OCI-LY7 (cell line): ENCODE measurements at regions not wholly inside any gene's neighbourhood (a gene's known extent, or its start where the extent isn't known, plus 50 kb on each side); places are given as distances from the start of the nearest gene placed in this dataset.

Experiments
- BruUV-seq: library from RNA; stranded (reverse); fragments of 400-500 nt; replicated peaks from 2 replicates; lab custom pipeline; 2021; lab: Mats Ljungman, UMichigan
- CTCF ChIA-PET: fragments of 300-600 bp; sonication (Branson Sonifier 250); formaldehyde crosslinking; loops from one replicate; lab custom pipeline; 2022; ENCODE audit warnings: antibody characterized with exemption; ENCODE audit not compliant: unreplicated experiment; lab: Charles Lee
- POLR2A ChIA-PET: fragments of 300-600 bp; sonication (Branson Sonifier 250); formaldehyde crosslinking; loops from one replicate; lab custom pipeline; 2022; ENCODE audit warnings: antibody characterized with exemption; lab: Charles Lee
- DNase-seq: peaks from one replicate; pipeline ENCODE4 v3.0.0-alpha.2; 2015; ENCODE audit warnings: low spot score
- H2AFZ ChIP-seq: fragments of 200-600 bp; sonication (generic), shearing (Covaris generic); 2 replicates; pipeline ENCODE4 v1.6.1; 2014; ENCODE audit warnings: mild to moderate bottlenecking, antibody characterized with exemption, low read length, moderate library complexity
- H3K27ac ChIP-seq: fragments of 200-600 bp; sonication (generic); 2 replicates; pipeline ENCODE4 v1.5.1; 2014; ENCODE audit warnings: mixed run types, low read depth, mild to moderate bottlenecking, moderate library complexity, low read length, inconsistent platforms; ENCODE audit not compliant: poor library complexity, severe bottlenecking
- H3K36me3 ChIP-seq: fragments of 200-600 bp; sonication (generic); 2 replicates; pipeline ENCODE4 v1.6.1; 2014; ENCODE audit warnings: mild to moderate bottlenecking, antibody characterized with exemption, low read length, moderate library complexity, mixed read lengths; ENCODE audit not compliant: insufficient read depth
- H3K4me1 ChIP-seq: fragments of 200-600 bp; sonication (generic); 2 replicates; pipeline ENCODE4 v1.5.1; 2014; ENCODE audit warnings: mild to moderate bottlenecking, low read length; ENCODE audit not compliant: insufficient read depth, poor library complexity, severe bottlenecking
- H3K4me2 ChIP-seq: fragments of 200-600 bp; sonication (generic); 2 replicates; pipeline ENCODE4 v1.6.1; 2014; ENCODE audit warnings: mild to moderate bottlenecking, low read length
- H3K4me3 ChIP-seq: fragments of 200-600 bp; sonication (generic); 2 replicates; pipeline ENCODE4 v1.5.1; 2014; ENCODE audit warnings: mild to moderate bottlenecking, low read depth, low read length; ENCODE audit not compliant: poor library complexity, severe bottlenecking
- H3K79me2 ChIP-seq: fragments of 200-600 bp; sonication (generic); 2 replicates; pipeline ENCODE4 v1.6.1; 2016; ENCODE audit warnings: low read depth, mild to moderate bottlenecking, low read length, moderate library complexity, mixed read lengths; ENCODE audit not compliant: insufficient read depth
- H3K9me2 ChIP-seq: fragments of 200-600 bp; sonication (generic); 2 replicates; pipeline ENCODE4 v1.6.1; 2016; ENCODE audit warnings: mild to moderate bottlenecking, low read length, mixed read lengths; ENCODE audit not compliant: insufficient read depth
- H3K9me3 ChIP-seq: fragments of 200-600 bp; sonication (generic); 2 replicates; pipeline ENCODE4 v1.6.1; 2014; ENCODE audit warnings: mild to moderate bottlenecking, mixed run types, low read length, mixed read lengths
- H4K20me1 ChIP-seq: fragments of 200-600 bp; sonication (generic); 2 replicates; pipeline ENCODE4 v1.6.1; 2014; ENCODE audit warnings: mild to moderate bottlenecking, antibody characterized with exemption, low read length, moderate library complexity, mixed read lengths; ENCODE audit not compliant: insufficient read depth
- EZH2phosphoT487 ChIP-seq: fragments of 200-600 bp; sonication (generic); IDR thresholded peaks from 2 replicates; pipeline ENCODE4 v1.6.1; 2018; ENCODE audit warnings: low read depth, borderline replicate concordance, mild to moderate bottlenecking, mixed run types, antibody characterized with exemption, low read length, moderate library complexity, mixed read lengths
- intact Hi-C: fragments of 100-400 bp; cut with micrococcal nuclease; formaldehyde crosslinking; loops from one replicate; pipeline ENCODE4 v1.10.0; 2022; ENCODE audit not compliant: unreplicated experiment
- TF ChIP-seq, protein P1 (sequence below): fragments of 200-600 bp; sonication (generic); conservative IDR thresholded peaks from 2 replicates; pipeline ENCODE4 v1.5.1; 2014; ENCODE audit warnings: mild to moderate bottlenecking, antibody characterized with exemption, low read length, moderate library complexity, mixed read lengths

DNA sequence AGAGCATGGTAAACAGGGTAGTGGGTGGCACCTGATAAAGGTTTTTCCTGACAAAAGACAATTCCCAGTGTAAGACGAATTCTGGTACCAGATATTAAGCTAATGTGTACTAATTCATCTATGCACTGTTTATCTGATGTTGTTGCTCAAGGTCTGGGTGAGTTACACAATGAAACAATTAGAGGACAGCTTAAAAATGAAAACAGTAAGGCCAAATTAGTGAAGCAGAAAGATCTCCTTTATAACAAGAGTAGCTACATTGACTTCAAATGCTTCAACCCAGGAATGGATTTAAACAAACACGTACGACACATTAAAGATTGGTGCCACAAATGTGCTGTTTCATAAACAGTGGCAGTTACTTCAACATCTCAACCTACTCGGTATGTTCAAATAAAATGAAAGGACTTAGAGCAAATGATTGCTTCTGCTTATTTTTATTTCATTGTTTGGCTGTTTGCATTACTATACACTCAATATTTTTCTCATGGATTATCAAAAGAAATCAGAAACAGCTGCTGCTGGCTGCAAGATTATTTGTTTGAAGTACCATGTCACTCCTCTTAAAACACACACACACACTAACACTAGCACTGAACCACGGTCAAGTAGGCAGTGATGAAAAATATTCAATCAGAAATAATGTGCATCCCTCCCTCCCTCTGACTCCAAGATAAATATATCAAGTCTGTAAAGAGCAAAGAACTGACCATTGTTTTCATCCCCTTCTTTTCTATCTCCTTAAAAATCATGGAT is 94.4 kb upstream of the RND3 start:
- Histone ChIP-seq H3K79me2 (no peaks in the 10 kb centered on the region), H3K4me2 (no peak overlapping the region), H3K4me1 (no peaks in the 10 kb centered on the region), H3K9me3 (peaks cover 13% of the 10 kb centered on the region), H3K4me3 (no peak overlapping the region), H3K27ac (no peak overlapping the region), H3K36me3 (no peaks in the 10 kb centered on the region), H4K20me1 (no peaks in the 10 kb centered on the region), H2AFZ (no peak overlapping the region), H3K9me2 (no peaks in the 10 kb centered on the region)
- intact Hi-C loops = no loop called here
- ChIA-PET POLR2A (interaction anchor here (0.6 kb wide), 1 partner anchor 50 kb away, joined by 3 read pairs; no protein-coding TSS in a partner anchor), CTCF (no interaction called here)
- TF ChIP-seq, protein P1, sequence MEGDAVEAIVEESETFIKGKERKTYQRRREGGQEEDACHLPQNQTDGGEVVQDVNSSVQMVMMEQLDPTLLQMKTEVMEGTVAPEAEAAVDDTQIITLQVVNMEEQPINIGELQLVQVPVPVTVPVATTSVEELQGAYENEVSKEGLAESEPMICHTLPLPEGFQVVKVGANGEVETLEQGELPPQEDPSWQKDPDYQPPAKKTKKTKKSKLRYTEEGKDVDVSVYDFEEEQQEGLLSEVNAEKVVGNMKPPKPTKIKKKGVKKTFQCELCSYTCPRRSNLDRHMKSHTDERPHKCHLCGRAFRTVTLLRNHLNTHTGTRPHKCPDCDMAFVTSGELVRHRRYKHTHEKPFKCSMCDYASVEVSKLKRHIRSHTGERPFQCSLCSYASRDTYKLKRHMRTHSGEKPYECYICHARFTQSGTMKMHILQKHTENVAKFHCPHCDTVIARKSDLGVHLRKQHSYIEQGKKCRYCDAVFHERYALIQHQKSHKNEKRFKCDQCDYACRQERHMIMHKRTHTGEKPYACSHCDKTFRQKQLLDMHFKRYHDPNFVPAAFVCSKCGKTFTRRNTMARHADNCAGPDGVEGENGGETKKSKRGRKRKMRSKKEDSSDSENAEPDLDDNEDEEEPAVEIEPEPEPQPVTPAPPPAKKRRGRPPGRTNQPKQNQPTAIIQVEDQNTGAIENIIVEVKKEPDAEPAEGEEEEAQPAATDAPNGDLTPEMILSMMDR = no peak
- TF ChIP-seq EZH2phosphoT487 = no peak
- DNase-seq = no peak
- no TSS peak for BruUV-seq

DNA sequence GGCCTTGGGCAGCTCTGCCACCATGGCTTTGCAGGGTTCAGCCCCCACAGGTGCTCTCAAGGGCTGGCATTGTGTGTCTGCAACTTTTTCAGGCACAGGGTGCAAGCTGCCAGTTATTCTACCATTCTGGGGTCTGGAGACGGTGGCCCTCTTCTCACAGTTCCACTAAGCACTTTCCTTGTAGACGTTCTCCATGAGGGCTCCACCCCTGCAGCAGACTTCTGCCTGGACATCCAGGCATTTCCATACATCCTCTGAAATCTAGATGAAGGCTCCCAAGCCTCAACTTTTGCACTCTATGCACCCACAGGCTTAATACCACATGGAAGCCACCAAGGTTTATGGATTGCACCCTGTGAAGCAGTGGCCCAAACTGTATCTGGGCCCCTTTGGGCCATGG is 91.0 kb upstream of the RND3 start:
- POLR2A ChIA-PET = no interaction called here
- CTCF ChIA-PET = no interaction called here
- H3K4me3 ChIP-seq = no peak overlapping the region
- no peaks in the 10 kb centered on the region for H3K36me3 ChIP-seq
- H3K79me2 ChIP-seq = no peaks in the 10 kb centered on the region
- TF ChIP-seq, protein P1 = no peak
- no peak for TF ChIP-seq EZH2phosphoT487
- intact Hi-C loops = no loop called here
- no peaks in the 10 kb centered on the region for H3K4me1 ChIP-seq
- no peak overlapping the region for H2AFZ ChIP-seq
- no TSS peak for BruUV-seq
- no peak overlapping the region for H3K4me2 ChIP-seq
- DNase-seq = no peak
- no peaks in the 10 kb centered on the region for H4K20me1 ChIP-seq
- H3K9me3 ChIP-seq = peaks cover 13% of the 10 kb centered on the region
- H3K27ac ChIP-seq = no peak overlapping the region
- no peaks in the 10 kb centered on the region for H3K9me2 ChIP-seq

DNA sequence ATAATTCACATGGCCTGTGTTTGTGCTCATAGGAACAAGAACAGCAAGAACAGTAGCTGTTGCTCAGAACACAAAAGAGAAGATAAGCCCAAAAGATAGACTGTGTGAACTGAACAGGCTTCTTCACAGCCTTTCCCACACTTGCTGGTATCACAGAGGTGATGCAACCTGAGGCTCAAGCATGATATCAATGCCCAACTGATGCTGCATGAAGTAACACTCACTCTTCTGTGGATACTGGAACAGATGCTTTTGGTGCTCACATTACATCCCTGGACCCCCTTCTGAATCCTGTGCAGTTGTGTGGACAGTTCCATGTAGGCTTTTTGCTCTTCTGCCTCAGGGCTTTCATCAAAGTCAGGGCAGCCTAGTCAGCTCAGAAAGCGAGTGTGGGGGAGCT is 88.4 kb upstream of the RND3 start:
- DNase-seq = no peak
- Histone ChIP-seq H3K4me1 (no peaks in the 10 kb centered on the region), H3K27ac (no peak overlapping the region), H2AFZ (no peak overlapping the region), H3K4me3 (no peak overlapping the region), H3K36me3 (no peaks in the 10 kb centered on the region), H4K20me1 (no peaks in the 10 kb centered on the region), H3K4me2 (no peak overlapping the region), H3K9me2 (no peaks in the 10 kb centered on the region), H3K79me2 (no peaks in the 10 kb centered on the region), H3K9me3 (peaks cover 13% of the 10 kb centered on the region)
- intact Hi-C loops = no loop called here
- BruUV-seq = no TSS peak
- no peak for TF ChIP-seq EZH2phosphoT487
- TF ChIP-seq, protein P1 = no peak
- ChIA-PET POLR2A (no interaction called here), CTCF (no interaction called here)
